ENCODE measurements at regions not wholly inside any gene's neighbourhood (a gene's known extent, or its start where the extent isn't known, plus 50 kb on each side); places are given as distances from the start of the nearest gene placed in this dataset.

DNA sequence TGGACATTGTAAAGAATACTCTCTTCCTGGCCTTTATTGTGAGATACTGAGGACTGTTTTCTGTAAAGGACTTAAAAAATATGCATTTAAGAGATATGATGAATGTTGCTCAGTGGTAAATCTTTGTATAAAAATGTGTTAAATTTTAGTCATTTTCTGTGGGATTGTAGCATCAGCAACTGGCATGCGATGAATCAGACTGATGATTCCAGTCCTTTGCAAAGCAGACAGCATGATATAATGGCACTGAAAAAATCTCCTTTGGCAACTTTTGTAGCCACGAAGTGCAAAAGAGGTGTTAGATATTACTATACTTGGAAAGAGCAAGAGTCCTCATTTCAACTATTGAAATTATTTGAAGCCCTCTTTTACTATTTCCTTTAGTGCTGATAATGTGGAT lies 678.7 kb downstream of the PLCL1 start:
- no peak for DNase-seq

DNA sequence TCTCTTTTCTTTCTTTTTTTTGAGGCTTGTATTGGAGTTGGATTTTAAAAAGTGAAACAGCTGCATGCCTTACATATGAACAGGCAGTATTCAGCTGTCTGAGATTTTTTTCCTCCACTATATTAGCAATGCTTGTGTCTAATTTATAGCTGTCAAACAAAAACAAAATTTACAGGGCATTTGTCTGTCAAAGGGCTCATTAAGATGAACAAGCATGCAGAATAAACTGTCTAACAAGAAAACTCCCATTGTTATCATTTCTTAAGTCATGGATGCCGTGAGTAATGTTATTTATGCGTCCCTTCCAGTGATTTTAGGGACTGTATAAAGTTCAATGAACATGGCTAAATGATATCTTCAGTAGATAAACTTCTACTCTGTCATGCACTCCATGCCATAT lies 674.7 kb downstream of the PLCL1 start:
- DNase-seq: no peak

DNA sequence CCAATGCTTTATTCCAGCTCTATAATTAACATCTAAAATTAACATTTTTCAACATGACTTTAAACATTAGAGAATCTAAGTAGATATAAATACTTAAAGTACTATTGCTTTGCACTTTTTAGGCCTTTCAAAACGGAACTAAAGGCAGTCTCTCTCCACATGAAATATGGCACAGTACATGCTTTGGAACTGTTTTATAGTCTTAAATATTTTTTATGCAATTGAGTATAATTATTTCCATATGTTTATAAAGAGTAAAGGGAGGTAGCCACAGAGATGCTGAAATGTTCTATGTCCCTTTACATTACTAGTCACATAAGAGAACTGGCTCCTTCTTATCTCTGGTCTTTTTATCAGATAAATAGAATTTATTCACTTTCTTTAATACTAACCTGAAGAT lies 674.0 kb downstream of the PLCL1 start:
- DNase-seq: no peak

DNA sequence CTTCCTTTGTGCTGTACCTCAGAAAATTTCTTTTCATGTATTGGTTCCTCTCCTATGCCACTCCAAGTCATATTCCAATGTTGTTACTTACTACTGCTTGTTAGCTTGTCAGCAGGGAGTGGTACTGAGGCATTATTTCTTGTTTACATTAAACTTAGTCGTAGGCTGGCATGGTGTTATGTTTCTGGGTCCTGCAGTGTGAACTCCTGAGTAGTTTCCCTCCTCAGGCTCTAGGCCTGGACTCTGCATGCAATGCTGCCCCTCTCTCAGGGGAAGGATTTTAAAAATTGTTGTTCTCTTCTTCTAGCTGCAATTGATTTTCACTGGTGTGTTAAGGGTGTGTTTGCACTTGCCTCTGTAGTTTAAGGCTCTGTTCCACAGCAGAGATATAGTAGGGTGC lies 671.6 kb downstream of the PLCL1 start:
- DNase-seq: no peak

DNA sequence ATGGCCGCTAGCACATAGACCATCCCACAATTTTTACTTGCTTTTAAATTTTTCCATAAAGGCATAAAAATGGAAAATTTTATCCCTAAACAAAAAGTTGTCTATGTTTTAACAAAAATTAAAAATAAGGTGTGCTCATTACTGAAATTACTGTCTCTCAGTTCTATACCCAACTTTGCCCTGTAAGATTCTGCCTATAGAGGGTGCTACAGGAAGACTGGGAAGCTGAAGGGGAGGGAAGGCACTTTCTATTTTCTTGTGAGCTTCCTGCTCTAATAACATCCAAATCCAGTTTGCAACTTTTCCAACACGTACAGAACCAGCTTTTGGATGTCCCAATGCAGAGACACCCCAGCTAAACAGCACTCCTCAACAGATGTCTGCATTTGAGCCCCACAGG lies 666.9 kb downstream of the PLCL1 start:
- DNase-seq: peak; percentile 5

DNA sequence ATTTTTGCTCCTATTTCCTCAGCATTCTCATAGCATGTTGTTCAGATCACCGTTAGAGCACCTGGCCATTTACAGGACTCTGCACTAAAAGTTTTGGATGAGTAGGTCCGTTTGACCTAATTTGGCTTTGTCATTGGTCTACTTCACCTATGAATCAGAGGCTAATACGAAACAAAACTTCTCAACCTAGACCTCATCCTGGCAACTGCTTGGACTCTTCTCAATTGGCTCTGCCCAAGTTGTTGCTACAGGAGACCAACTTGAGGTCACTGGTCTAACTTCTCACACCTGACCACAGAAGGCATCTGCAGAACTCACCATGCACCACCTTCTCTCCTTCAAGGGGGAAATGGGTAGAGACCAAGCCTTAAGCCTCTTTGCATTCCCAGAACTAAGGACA lies 663.7 kb downstream of the PLCL1 start:
- no peak for DNase-seq

DNA sequence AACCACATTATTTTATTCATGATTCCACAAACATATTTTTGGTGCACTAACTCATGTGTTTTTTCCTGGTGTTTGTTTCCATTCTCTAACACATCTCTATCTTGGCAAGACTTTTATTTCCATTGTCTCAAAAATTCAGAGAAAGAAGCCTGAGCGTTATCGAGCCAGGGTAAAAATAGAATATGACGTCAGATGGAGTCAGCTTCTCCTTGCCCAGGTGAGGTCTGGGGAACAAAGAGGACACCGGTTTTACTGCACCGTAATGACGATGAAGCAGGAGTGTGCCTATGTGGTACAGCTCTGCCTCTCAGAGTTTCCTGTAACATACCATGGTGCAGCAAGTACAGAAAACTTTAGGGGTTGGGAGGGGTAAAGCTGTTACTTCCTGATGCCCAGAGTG lies 661.6 kb downstream of the PLCL1 start:
- no peak for DNase-seq

DNA sequence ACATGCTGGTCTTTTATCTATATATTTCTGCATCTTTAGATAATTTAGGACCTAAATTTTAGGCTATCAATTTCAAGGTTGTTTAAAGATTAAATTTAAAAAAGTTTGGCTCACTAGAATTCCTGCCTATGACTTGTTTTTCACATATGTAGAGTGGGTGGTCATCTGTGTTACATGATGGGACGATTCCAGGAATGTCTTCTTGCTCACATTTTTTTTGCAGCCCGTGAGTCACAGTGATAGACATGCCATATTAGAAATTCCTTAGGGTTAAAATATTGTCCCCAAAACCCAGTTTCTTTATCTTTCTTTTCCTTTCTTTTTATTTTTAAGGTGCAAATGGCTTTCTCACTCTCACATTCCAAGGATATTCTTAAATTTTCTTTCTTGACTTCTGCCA lies 652.0 kb downstream of the PLCL1 start:
- no peak for DNase-seq

DNA sequence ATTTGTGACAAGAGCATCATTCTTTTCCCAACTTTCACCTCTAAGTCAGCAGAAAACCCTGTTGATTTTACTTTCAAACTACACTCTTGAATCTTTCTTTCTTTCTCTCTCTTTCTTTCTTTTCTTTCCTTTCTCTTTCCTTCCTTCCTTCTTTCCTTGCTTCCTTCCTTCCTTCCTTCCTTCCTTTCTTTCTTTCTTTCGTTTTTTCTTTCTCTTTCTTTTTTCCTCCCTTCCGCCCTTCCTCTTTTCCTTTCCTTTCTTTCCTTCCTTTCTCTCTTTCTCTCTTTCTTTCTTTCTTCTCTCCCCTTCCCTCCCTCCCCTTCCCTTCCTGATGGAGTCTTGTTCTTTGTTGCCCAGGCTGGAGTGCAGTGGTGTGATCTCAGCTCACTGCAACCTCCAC lies 649.5 kb downstream of the PLCL1 start:
- no peak for DNase-seq

DNA sequence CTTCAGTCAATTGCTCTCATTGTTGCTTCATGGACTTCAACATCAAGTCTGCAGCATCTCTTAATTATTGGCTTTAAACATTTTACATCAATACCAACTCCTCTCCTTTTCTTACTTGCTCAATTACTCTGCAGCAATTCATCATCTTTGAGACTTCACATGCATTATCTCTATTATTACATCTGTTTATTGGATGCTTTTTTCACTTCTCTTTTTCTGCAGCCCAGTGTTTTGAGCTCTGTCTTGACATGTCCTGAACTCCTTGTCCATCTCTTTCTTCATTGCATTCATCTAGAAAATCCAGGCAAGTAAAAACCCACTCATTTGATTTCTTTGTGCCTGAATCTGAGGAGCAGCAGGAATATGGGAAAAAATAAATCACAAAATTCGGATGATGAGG lies 647.9 kb downstream of the PLCL1 start:
- DNase-seq: no peak

DNA sequence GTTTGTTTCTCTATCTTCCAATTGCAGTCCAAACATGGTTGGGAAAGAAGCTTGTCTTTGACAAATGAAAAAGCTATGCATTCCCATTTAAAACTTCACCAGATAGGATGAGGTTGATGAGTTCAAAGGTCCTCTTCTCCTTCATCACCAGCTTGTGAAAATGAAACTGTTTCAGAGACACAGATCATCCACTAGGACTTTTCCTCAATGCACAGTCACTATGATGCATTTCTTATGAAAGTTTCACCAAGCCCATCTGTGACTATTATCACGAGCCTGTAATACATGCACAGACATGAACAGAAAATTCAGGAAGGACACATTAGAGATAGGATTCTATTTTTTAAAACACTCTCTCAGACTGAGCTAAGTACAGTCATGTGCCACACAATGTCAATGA lies 644.4 kb downstream of the PLCL1 start:
- no peak for DNase-seq

DNA sequence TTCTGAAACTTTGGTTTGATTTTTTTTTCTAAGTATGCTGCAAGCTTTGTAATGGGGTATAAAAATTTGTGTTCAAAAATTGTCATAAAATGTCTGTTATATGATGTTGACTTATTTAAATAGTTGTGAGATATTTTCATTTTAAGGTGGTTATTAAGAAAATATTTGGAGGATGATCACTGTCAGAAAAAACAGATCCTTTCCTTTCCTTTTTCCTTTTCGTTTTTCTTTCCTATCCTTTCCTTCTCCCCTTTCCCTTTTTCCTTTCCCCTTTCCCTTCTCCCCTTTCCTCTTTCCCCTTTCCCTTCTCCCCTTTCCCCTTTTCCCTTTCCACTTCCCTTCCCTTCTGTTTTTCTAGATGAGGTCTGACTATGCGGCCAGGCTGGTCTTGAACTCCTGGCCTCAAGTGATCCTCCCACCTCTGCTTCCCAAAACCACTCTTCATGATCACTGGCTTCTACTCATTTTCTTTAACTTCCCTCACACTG lies 640.5 kb downstream of the PLCL1 start:
- no peak for DNase-seq

DNA sequence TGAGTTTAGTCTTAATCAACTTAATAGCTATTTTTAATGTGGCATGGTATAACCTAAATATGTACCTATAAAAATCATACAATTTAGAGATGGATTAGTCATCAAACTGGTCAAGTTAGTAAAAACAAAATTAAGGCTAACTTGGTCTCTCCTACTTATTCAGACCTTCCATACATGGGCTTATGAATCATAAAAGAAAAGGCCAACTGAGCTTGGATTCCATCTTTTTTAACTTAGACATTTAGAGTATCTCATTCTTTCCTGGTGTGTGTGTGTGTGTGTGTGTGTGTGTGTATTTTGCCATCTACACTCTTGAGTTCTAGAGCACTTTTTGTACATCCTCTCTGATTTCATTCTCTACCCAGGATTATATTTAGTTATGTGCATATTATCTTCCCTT lies 637.5 kb downstream of the PLCL1 start:
- DNase-seq: no peak

DNA sequence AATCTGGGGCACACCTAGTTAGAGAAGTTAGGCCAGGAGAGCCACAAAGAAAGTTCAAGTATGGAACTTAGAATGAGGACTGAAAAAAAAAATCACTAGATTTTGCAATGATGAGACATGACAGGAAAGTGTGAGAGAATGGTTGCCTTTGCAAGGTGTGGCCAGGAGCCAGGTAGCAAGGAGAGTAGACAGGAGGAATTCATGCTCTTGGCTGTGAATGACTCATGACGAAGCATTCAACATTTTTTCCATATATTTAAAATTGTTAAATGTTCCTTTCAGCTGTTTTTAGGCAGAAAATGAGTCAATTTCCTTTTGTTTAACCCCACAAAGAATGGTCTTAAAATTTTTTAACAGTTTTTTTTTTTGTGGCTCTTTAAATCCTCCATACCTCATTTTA lies 636.9 kb downstream of the PLCL1 start:
- DNase-seq: no peak

DNA sequence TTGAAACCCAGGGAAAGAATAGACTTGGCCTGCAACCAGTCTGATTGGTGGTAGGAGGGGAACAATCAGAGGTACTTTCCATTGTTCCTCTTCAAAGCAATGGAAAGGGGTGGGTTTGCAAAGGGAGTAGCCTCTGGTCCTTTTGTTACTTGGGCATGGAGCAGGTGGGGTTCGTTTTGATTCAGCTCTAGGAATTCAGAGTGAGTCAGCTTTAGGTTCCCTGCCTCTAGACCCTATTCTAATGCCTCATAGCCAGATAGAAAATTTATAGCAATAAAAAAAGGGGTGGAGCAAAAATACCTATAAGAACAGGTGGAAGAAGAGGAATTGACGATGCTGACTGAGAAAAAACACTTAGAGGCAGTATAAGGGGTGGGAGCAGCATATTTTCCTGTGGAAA lies 636.4 kb downstream of the PLCL1 start:
- DNase-seq: no peak

DNA sequence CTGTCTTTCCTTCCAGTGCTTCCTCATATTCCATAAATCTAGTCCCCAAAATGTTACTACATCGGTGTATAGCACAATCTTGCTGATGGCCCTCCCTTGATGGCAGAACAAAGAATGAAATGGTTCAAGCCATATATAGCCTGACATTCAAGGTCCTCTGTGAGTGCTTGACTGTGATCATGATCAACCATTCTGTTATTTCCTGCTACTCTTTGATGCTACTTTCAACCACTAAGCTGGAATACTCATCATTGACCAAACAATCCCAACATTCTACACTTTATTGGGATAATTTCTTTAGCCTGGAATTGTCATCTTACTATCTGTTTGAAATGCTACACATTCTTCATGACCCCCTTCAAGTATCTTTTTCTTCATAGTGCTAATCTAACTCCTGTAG lies 633.9 kb downstream of the PLCL1 start:
- no peak for DNase-seq

DNA sequence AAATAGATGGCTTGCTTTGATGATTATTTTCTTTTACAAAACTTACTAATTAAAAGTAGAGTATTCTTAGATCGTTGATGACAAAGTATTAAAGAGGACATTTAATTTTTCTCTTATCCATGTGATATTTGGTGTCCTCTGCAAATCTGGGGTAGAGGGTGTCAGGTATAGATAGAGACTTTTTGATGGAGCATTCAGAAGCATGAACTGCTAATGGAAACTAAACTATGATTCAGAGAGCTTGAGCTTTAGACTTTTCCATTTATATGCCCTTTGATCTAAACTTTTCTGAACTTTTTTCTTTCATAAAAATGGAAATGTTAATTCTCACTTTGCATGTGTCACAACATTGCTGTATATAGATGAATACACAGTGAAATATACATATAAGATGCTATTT lies 619.7 kb downstream of the PLCL1 start:
- DNase-seq: no peak

DNA sequence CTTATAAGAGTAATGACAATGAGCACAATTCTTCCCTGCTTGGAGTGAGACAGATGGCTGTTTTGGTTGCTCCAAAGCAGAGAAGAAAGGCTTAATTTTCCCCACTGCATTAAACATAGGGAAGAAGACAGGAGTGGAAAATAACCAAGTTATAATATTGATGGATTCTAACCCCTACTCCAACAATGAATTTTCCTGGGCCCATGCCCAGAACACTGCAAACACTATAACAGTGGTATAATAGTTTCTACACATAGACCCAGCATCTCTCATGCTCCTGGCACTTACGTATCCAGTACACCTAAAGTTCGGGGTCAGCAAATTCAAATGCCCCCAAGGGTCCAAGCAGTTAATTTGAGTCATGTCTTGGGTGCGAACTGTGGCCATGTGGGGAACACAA lies 613.4 kb downstream of the PLCL1 start:
- no peak for DNase-seq

DNA sequence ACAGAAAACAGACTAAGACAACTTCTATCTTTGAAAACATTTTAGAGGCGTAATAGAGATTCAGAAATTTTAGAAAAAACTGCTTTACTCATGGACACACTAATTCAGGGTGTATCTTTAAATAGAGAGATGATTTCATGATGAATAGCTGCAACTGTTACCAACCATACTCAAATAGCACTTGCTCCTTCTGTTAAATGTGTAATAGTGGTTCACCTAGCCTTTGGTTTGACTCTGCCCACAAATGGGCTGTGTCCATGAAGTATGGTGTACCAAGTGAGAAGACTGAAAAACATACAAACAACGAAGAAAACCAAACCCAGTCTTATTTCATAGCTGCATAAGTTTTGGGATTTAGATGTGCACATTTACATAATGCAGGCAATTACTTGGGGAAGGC lies 610.6 kb downstream of the PLCL1 start:
- no peak for DNase-seq

DNA sequence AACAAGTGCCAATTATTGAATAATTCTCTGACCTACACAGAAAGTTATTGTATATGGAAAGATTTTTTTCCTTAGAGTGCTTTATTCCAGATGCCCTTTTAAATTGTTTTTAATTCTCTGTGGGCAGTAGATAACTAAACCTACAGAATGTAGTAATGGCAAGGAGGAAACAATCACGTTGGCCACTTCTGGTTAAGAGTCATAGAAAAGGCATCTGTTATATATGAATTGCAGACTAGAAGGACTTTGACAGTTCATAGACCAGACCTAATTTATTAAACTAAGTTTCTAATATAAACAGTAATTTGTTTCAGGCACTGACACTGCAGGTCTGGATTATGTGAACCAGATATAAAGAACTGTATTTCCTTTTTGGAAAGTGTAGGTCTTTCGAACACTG lies 607.5 kb downstream of the PLCL1 start:
- DNase-seq: no peak

DNA sequence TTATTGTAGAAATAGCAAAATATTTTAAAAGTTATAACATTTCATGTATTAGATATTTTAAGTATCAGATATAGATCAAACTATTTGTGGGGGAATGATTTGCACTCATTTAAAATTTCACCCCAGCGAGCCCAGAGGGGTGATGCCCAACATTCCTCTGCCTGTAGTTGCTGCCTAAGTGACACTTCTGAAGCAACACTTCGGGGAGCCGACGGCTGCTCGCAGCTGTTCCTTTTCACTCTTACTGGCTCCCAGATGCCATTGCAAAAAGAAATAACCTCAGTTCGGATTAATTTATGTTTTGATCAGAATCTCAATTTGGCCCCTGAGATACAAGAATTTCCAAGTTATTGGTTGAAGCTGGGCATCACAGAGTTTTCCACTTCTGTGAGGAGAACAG lies 603.8 kb downstream of the PLCL1 start:
- no peak for DNase-seq

DNA sequence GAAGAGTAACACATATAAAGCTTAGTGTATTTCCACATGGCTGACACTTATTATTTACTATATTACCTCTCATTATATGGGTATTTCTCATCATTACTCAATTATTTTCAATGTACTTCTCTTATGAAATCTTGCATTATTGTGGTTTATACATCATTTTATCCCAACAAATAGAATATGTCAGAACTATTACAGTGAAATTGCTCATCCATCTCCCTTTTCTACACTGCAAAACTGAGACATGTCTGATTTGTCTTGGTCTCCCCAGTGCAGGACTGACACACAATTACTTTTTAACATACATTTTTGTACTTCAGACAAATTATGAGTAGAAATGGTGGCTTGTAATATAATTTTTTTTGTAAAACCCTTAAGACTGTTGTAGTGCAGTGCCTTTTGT lies 600.9 kb downstream of the PLCL1 start:
- no peak for DNase-seq

DNA sequence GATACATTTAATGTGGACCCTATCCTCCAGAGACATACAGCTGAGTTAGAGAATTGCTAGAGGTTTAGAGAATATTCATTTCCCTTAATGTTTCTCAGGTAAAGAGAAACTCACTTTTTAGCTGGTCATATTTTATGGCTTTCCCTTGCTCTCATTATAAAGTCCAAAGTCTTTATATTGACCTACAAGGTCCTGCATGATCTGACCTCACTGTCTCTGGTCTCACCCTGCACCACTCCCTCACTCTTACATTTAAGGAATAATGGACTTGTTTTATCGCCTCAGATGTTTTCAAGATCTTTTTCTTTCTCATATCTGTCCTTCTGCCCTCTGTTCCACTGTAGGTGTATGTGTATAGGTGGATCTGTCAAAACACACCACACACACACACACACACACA lies 597.3 kb downstream of the PLCL1 start:
- DNase-seq: no peak

DNA sequence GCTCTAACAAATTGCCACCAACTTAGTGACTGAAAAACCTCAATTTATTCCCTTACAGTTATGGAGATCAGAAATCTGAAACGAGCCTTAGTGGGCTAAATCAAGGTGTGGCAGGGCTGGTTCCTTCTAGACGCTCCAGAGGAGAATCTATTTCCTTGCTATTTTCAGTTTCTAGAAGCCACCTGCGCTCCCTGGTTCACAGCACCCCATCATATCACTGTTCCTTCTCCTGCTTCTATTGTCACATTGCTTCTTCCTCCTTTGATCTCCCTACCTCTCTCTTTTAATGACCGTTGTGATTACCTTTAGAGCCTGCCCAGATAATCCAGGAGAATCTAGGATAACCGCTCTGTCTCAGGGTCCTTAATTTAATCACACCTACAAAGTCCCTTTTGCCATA lies 596.6 kb downstream of the PLCL1 start:
- no peak for DNase-seq

DNA sequence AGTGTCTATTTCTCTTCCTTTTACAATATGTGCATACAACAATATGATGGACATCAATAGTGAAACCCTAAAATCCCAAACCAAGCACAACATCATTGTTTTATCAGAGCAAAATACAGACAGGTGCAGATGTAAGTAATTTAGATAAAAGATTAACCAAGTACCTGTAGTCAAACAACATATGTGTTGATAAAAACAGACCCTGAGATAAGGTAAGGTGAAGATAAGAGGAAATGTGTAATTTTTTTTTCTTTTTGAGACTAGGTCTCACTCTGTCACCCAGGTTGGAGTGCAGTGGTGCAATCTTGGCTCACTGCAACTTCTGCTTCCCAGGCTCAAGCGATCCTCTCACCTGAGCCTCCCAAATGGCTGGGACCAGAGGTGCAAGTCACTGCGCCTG lies 589.8 kb downstream of the PLCL1 start:
- DNase-seq: no peak

DNA sequence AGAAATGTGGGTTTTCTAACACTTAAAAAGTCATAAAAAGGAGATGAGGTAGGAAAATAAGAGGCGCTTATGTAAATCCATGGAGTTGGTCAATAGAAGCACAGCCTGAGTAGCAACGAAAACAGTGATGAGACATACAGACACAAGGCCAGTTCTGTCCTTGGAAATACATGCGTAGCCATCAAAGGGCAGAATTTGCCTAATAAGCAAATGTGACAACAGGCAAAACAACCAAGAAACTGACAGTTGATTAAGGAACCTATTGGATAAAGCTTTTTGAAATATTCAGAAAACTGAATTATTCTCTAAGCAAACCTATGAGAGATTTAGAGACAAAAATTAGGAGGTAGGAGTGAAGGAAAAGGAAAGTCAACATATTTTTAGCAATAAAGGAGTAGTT lies 586.3 kb downstream of the PLCL1 start:
- no peak for DNase-seq
